ENCODE measurements at regions not wholly inside any gene's neighbourhood (a gene's known extent, or its start where the extent isn't known, plus 50 kb on each side); places are given as distances from the start of the nearest gene placed in this dataset.

GRCh38 chrX:44767308-44767707, 76.5 kb upstream of the DUSP21 start:
- no peak for TF ChIP-seq CTCF (IDR thresholded peaks at IDR 0.05)
- TF ChIP-seq EZH2 (IDR thresholded peaks at IDR 0.05; ENCODE audit: borderline replicate concordance, insufficient read depth, low read depth, low read length, poor library complexity, severe bottlenecking) = no peak
